Keratinocyte (primary cell): ENCODE measurements at regions not wholly inside any gene's neighbourhood (a gene's known extent, or its start where the extent isn't known, plus 50 kb on each side); places are given as distances from the start of the nearest gene placed in this dataset.

ENCODE experiments used
- CTCF ChIP-seq, 3 experiments: IDR thresholded peaks in 1 of 3; conservative IDR thresholded peaks in 1 of 3; optimal IDR thresholded peaks in 1 of 3; 2 replicates in 2 of 3; 3 replicates in 1 of 3; pipeline versions ENCODE3 to v1.5.1; 2011; ENCODE audit warnings: low read length in 3 of 3, mild to moderate bottlenecking in 3 of 3, moderate library complexity in 2 of 3, control low read depth in 1 of 3, inconsistent platforms in 1 of 3; ENCODE audit not compliant: insufficient read depth in 2 of 3; ENCODE audit errors: extremely low read depth in 1 of 3
- EZH2 ChIP-seq: IDR thresholded peaks from one replicate; pipeline ENCODE4 v1.6.1; 2012; ENCODE audit warnings: inconsistent platforms, mild to moderate bottlenecking, low read length, moderate library complexity

- TF ChIP-seq CTCF (optimal IDR thresholded peaks at IDR 0.05 in 1 of 3, IDR thresholded peaks at IDR 0.05 in 1 of 3, conservative IDR thresholded peaks at IDR 0.05 in 1 of 3; ENCODE audit: extremely low read depth in 1 of 3, insufficient read depth in 2 of 3, low read length in 3 of 3) (no peak), EZH2 (no peak)
Measured at GRCh38 chr6:63446405-63446804, 125.9 kb upstream of the LOC128125822 start.
